Small intestine (tissue), 7 donors: ENCODE measurements at regions not wholly inside any gene's neighbourhood (a gene's known extent, or its start where the extent isn't known, plus 50 kb on each side); places are given as distances from the start of the nearest gene placed in this dataset.

Experiments
- DNase-seq, 2 donors: peaks; one replicate each; pipeline versions ENCODE4 v3.0.0 to v3.0.0-alpha.2; 2013
- FAIRE-seq: peaks from 2 replicates; lab custom pipeline; 2012; peaks lifted over from hg19 to GRCh38; lab: Jason Lieb, UNC
- H3K27ac ChIP-seq, 3 donors: one replicate each; pipeline ENCODE4 v1.5.1; 2013; ENCODE audit warnings: low read length in 2 of 3, mild to moderate bottlenecking in 2 of 3, control low read depth in 1 of 3, inconsistent platforms in 1 of 3, low read depth in 1 of 3, moderate library complexity in 1 of 3
- H3K27me3 ChIP-seq, 3 donors: one replicate each; pipeline ENCODE4 v1.6.1; 2013; ENCODE audit warnings: low read length in 3 of 3, inconsistent platforms in 1 of 3; ENCODE audit not compliant: control insufficient read depth in 3 of 3, insufficient read depth in 3 of 3
- H3K36me3 ChIP-seq, 3 donors: one replicate each; pipeline ENCODE4 v1.6.1; 2013; ENCODE audit warnings: low read length in 3 of 3, inconsistent platforms in 1 of 3, low read depth in 1 of 3, mild to moderate bottlenecking in 1 of 3, moderate library complexity in 1 of 3; ENCODE audit not compliant: control insufficient read depth in 3 of 3, insufficient read depth in 2 of 3
- H3K4me1 ChIP-seq, 3 donors: one replicate each; pipeline ENCODE4 v1.6.1; 2013; ENCODE audit warnings: low read length in 2 of 3, inconsistent platforms in 1 of 3, low read depth in 1 of 3, mild to moderate bottlenecking in 1 of 3, moderate library complexity in 1 of 3; ENCODE audit not compliant: control insufficient read depth in 3 of 3, insufficient read depth in 2 of 3
- H3K4me3 ChIP-seq, 3 donors: one replicate each; pipeline ENCODE4 v1.5.1; 2013; ENCODE audit warnings: low read length in 3 of 3, control low read depth in 1 of 3, inconsistent platforms in 1 of 3, low read depth in 1 of 3, mild to moderate bottlenecking in 1 of 3, moderate library complexity in 1 of 3
- H3K9me3 ChIP-seq, 2 donors: one replicate each; pipeline ENCODE4 v1.6.1; 2013; ENCODE audit warnings: low read depth in 1 of 2, low read length in 1 of 2; ENCODE audit not compliant: control insufficient read depth in 2 of 2, insufficient read depth in 1 of 2
- WGBS, 3 donors: extraction: QIAGEN DNeasy Blood & Tissue Kit; methylation state at CpG; one replicate each; pipeline ENCODE4 v1.1.7; 2013; 5-methylcytosine and 5-hydroxymethylcytosine counted together
- donor health status: healthy with polysubstance abuse.
- donor health status: control.
- donor health status: control.
- donor health status: Bipolar disorder and iron deficiency.
- donor health status: healthy.

- no peaks in the 10 kb centered on the region for H3K27me3 ChIP-seq
- DNase-seq (no peak), FAIRE-seq (no peak)
- H3K9me3 ChIP-seq: no peaks in the 10 kb centered on the region
- no peaks in the 10 kb centered on the region for H3K36me3 ChIP-seq
- no peak overlapping the region for H3K27ac ChIP-seq
- no peak overlapping the region for H3K4me3 ChIP-seq
- peaks cover 0 to 3% (median 0%) of the 10 kb centered on the region in 3 donors for H3K4me1 ChIP-seq
- WGBS, 3 donors: 73 to 76% (median 76%) methylated on average over 2 of the region's 2 CpGs
These were observed 102.1 kb upstream of the SIAH1 start for GRCh38 chr16:48487287-48487686.

DNA sequence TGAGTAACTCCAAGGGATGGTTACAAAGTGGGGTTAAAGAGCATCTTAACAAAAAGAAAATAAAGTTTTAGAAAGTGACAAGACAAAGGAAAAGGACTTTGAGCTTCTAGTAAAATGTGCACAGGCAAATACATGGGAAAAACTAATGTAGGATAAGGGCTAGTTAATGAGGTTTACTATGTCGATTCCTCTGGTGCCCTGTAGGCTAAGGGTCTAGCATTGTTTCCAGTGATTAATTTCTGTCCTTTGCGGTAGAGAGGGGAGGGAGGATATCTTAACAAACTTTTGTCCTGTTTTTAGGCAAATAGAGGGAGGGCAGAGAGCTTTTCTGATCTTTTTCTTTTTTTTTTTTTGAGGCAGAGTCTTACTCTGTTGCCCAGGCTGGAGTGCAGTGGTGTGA lies 96.6 kb upstream of the SIAH1 start:
- Histone ChIP-seq H3K36me3 (no peaks in the 10 kb centered on the region), H3K27ac (no peak overlapping the region), H3K9me3 (no peaks in the 10 kb centered on the region), H3K4me1 (no peaks in the 10 kb centered on the region), H3K4me3 (no peak overlapping the region), H3K27me3 (peaks cover 0 to 2% (median 0%) of the 10 kb centered on the region in 3 donors)
- 46 to 54% (median 48%) methylated on average over 2 of the region's 2 CpGs for WGBS, 3 donors
- no peak for DNase-seq
- FAIRE-seq: no peak

GRCh38 chr16:48481211-48481610 lies 96.0 kb upstream of the SIAH1 start:
- no peak overlapping the region for H3K4me3 ChIP-seq
- DNase-seq (no peak), FAIRE-seq (no peak)
- H3K4me1 ChIP-seq: no peaks in the 10 kb centered on the region
- H3K9me3 ChIP-seq: no peaks in the 10 kb centered on the region
- no peak overlapping the region for H3K27ac ChIP-seq
- 75 to 93% (median 89%) methylated on average over 1 of the region's 1 CpG for WGBS, 3 donors
- H3K27me3 ChIP-seq: peaks cover 0 to 2% (median 0%) of the 10 kb centered on the region in 3 donors
- H3K36me3 ChIP-seq: no peaks in the 10 kb centered on the region

GRCh38 chr16:48479955-48480354 lies 94.7 kb upstream of the SIAH1 start:
- H3K4me3 ChIP-seq: no peak overlapping the region
- H3K4me1 ChIP-seq: no peaks in the 10 kb centered on the region
- H3K9me3 ChIP-seq: no peaks in the 10 kb centered on the region
- no peaks in the 10 kb centered on the region for H3K36me3 ChIP-seq
- no peak overlapping the region for H3K27ac ChIP-seq
- 63 to 70% (median 69%) methylated on average over 2 of the region's 2 CpGs for WGBS, 3 donors
- no peak for FAIRE-seq
- H3K27me3 ChIP-seq: peaks cover 0 to 2% (median 0%) of the 10 kb centered on the region in 3 donors
- DNase-seq: no peak

- H3K4me3 ChIP-seq: no peak overlapping the region
- no peak overlapping the region for H3K27ac ChIP-seq
- H3K9me3 ChIP-seq: no peaks in the 10 kb centered on the region
- FAIRE-seq: no peak
- H3K4me1 ChIP-seq: no peaks in the 10 kb centered on the region
- no peak for DNase-seq
- no peaks in the 10 kb centered on the region for H3K36me3 ChIP-seq
- peaks cover 0 to 2% (median 0%) of the 10 kb centered on the region in 3 donors for H3K27me3 ChIP-seq
- WGBS, 3 donors: 78 to 85% (median 79%) methylated on average over 3 of the region's 3 CpGs
These were observed 94.1 kb upstream of the SIAH1 start for GRCh38 chr16:48479329-48479728.

GRCh38 chr16:48478393-48478792 lies 93.2 kb upstream of the SIAH1 start:
- FAIRE-seq (no peak), DNase-seq (no peak)
- Histone ChIP-seq H3K36me3 (no peaks in the 10 kb centered on the region), H3K27me3 (peaks cover 0 to 2% (median 0%) of the 10 kb centered on the region in 3 donors), H3K27ac (no peak overlapping the region), H3K4me1 (no peaks in the 10 kb centered on the region), H3K9me3 (no peaks in the 10 kb centered on the region), H3K4me3 (no peak overlapping the region)
- WGBS, 3 donors: 62 to 73% (median 65%) methylated on average over 5 of the region's 5 CpGs

DNA sequence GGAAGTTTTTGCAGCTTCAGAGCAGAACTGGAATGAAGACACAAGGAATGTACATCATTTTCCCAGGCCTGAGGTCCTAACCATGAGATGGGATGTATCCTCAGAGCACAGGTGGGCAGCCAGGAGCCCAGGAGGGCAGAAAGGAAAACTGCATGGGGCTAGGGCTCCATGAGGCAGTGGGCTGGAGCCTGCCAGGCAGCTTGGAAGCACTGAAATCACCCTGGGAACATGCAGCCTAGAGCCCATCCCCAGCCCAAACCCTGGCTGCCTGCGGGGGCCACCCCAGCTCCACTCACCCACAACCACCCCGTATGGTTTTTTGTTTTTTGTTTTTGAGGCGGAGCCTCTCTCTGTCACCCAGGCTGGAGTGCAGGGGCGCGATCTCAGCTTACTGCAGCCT lies 86.2 kb upstream of the SIAH1 start:
- no peak for FAIRE-seq

DNA sequence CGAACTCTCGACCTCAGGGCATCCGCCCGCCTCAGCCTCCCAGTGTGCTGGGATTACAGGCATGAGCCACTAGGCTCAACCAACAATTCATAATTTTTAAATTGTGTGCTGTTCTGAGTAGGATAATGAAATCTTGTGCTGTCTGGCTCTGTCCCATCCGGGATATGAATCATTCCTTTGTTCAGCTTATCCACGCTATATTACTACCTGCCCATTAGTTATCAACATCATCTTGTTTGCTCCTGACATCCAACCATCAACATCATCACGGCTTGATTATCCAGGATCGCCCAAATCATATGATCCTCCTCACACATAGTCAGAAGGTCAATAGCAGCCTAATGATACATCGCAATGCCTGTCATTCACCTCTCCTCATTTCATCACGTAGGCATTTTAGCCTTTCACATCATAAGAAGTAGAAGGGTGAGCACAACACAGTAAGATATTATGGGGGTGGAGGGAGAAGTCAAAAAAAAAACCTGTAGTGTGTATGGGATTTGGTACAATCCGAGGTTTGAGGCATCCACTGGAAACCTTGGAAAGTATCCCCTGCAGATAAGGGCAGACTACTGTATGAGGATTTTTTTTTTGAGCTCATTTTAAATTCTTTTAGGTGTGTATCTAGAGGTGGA lies 77.0 kb upstream of the SIAH1 start:
- no peak for FAIRE-seq

More for the DNA sequence above, 86.2 kb upstream of the SIAH1 start:
- H3K4me3 ChIP-seq: no peak overlapping the region
- no peak for DNase-seq
- H3K27me3 ChIP-seq: no peaks in the 10 kb centered on the region
- no peaks in the 10 kb centered on the region for H3K9me3 ChIP-seq
- H3K27ac ChIP-seq: no peak overlapping the region
- WGBS, 3 donors: 74 to 78% (median 78%) methylated on average over 5 of the region's 5 CpGs
- H3K36me3 ChIP-seq: no peaks in the 10 kb centered on the region
- no peaks in the 10 kb centered on the region for H3K4me1 ChIP-seq

DNA sequence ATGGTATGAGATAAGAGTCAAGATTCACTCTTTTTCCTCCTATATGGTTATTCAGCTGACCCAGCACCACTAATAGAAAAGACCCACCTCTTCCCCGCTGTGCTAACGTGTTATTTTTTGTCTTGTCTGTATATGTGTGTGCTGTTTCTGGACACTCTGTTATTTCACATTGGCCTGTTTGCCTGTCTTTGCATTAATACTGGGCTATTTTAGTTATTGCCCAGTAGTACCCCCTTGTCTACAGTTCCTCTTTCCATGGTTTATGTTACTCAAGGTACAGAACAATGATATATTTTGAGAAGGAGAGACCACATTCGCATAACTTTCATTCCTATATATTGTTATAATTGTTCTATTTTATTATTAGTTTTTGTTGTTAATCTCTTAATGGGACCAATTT lies 74.0 kb upstream of the SIAH1 start:
- DNase-seq (no peak), FAIRE-seq (no peak)
- H3K27me3 ChIP-seq: no peaks in the 10 kb centered on the region
- no peaks in the 10 kb centered on the region for H3K9me3 ChIP-seq
- H3K4me3 ChIP-seq: no peak overlapping the region
- H3K4me1 ChIP-seq: no peaks in the 10 kb centered on the region
- H3K27ac ChIP-seq: no peak overlapping the region
- WGBS, 3 donors: 84 to 87% (median 84%) methylated on average over 3 of the region's 3 CpGs
- H3K36me3 ChIP-seq: no peaks in the 10 kb centered on the region

More for the DNA sequence above, 77.0 kb upstream of the SIAH1 start:
- Histone ChIP-seq H3K4me3 (no peak overlapping the region), H3K4me1 (no peaks in the 10 kb centered on the region), H3K27ac (no peak overlapping the region), H3K9me3 (no peaks in the 10 kb centered on the region), H3K27me3 (no peaks in the 10 kb centered on the region), H3K36me3 (no peaks in the 10 kb centered on the region)
- DNase-seq: no peak
- 72 to 90% (median 73%) methylated on average over 11 of the region's 11 CpGs for WGBS, 3 donors
